ENCODE measurements at regions not wholly inside any gene's neighbourhood (a gene's known extent, or its start where the extent isn't known, plus 50 kb on each side); places are given as distances from the start of the nearest gene placed in this dataset.

- H3K27ac ChIP-seq: no peak overlapping the region
- no peak for TF ChIP-seq ZFX (IDR thresholded peaks at IDR 0.05)
- TF ChIP-seq, protein P1, sequence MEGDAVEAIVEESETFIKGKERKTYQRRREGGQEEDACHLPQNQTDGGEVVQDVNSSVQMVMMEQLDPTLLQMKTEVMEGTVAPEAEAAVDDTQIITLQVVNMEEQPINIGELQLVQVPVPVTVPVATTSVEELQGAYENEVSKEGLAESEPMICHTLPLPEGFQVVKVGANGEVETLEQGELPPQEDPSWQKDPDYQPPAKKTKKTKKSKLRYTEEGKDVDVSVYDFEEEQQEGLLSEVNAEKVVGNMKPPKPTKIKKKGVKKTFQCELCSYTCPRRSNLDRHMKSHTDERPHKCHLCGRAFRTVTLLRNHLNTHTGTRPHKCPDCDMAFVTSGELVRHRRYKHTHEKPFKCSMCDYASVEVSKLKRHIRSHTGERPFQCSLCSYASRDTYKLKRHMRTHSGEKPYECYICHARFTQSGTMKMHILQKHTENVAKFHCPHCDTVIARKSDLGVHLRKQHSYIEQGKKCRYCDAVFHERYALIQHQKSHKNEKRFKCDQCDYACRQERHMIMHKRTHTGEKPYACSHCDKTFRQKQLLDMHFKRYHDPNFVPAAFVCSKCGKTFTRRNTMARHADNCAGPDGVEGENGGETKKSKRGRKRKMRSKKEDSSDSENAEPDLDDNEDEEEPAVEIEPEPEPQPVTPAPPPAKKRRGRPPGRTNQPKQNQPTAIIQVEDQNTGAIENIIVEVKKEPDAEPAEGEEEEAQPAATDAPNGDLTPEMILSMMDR (conservative IDR thresholded peaks at IDR 0.05): no peak
These were observed 111.9 kb downstream of the XCL2 start for GRCh38 chr1:168431882-168432281.

- TF ChIP-seq, protein P1 (conservative IDR thresholded peaks at IDR 0.05): no peak
- TF ChIP-seq ZFX (IDR thresholded peaks at IDR 0.05): no peak
These were observed 113.5 kb downstream of the XCL2 start for GRCh38 chr1:168430321-168430720.

DNA sequence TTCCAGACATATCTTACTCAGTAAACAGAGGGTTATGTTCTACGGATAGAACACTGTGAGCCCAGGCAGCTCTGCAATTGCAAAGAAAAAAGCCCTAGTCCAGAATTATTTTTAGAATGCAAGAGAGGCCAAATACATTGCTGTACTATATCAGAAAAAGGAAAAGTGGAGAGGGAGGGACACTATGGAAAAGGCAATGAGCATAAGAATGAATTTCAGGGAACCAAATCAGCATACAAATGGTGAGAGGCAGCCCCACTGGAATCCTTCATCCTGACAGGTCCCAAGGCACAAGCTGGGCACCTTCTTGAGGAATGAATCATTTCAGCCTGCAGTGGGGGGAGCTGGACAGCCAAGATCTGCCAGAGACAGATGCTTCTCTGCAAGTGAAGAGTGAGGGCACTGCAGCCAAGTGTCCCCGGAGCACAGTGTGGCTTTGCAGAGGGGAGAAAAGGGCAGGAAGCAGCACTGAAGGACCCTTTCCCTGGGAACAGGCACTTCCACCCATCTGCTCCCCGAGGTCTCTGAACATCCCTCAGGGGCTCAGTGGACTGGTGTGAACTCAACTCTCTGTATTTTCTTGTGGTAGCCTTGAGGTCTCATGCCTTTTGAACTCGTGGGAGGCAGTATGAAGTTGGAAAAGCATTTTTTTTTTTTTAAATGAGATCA is 115.6 kb downstream of the XCL2 start:
- H3K27ac ChIP-seq: no peak overlapping the region
- TF ChIP-seq, protein P1 (conservative IDR thresholded peaks at IDR 0.05): no peak
- no peak for TF ChIP-seq ZFX (IDR thresholded peaks at IDR 0.05)

More at GRCh38 chr1:168430321-168430720, 113.5 kb downstream of the XCL2 start:
- H3K27ac ChIP-seq: no peak overlapping the region

GRCh38 chr1:168427051-168427450 is 116.7 kb downstream of the XCL2 start:
- TF ChIP-seq, protein P1 (conservative IDR thresholded peaks at IDR 0.05): no peak
- no peak for TF ChIP-seq ZFX (IDR thresholded peaks at IDR 0.05)

GRCh38 chr1:168424281-168424680 is 119.5 kb downstream of the XCL2 start:
- H3K27ac ChIP-seq: no peak overlapping the region
- TF ChIP-seq, protein P1 (conservative IDR thresholded peaks at IDR 0.05): no peak
- TF ChIP-seq ZFX (IDR thresholded peaks at IDR 0.05): no peak

More at GRCh38 chr1:168427051-168427450, 116.7 kb downstream of the XCL2 start:
- no peak overlapping the region for H3K27ac ChIP-seq

DNA sequence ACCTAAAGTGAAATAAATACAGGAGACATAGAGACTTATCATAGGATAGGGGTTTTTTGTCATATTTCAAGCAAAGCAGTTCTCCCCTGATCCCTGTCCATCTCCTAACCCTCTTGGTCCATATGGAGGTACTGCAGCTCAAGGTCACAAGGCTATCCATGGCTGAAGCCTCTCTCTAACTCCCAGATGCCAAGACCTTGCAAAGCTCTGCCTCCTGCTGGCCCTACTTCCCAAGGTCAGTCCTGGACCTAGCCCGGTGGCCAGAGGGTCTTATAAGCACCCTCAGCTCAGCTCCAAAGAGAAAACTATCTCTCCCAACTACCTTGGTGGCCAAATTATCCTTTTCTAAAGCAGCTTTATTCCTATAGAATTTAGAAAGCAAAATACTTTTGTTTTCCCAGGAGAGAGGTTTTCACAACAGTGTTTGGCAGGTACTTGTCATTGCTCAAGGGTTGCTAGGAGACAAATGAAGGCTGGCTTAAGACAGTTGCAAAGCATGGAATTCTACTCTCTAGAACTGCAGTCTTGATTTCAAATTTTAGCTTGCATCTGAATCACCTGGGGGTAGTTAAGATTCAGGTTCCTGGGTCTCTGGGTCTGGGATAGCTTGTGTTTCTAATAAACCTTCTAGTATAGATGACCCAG is 121.5 kb downstream of the XCL2 start:
- no peak overlapping the region for H3K27ac ChIP-seq
- TF ChIP-seq ZFX (IDR thresholded peaks at IDR 0.05): no peak
- TF ChIP-seq, protein P1 (conservative IDR thresholded peaks at IDR 0.05): no peak

- TF ChIP-seq, protein P1 (conservative IDR thresholded peaks at IDR 0.05): no peak
- TF ChIP-seq ZFX (IDR thresholded peaks at IDR 0.05): no peak
- no peak overlapping the region for H3K27ac ChIP-seq
These were observed 122.3 kb downstream of the XCL2 start for GRCh38 chr1:168421399-168422004.

Measured in C4-2B (cell line).